Neural cell (in vitro differentiated cells): ENCODE measurements at regions not wholly inside any gene's neighbourhood (a gene's known extent, or its start where the extent isn't known, plus 50 kb on each side); places are given as distances from the start of the nearest gene placed in this dataset.

Source experiments
- CTCF ChIP-seq: fragments of 450-650 bp; IDR thresholded peaks from 2 replicates; pipeline ENCODE4 v1.5.1; 2014; ENCODE audit warnings: antibody characterized with exemption, mild to moderate bottlenecking, moderate library complexity; ENCODE audit not compliant: poor library complexity, severe bottlenecking
- EZH2 ChIP-seq: fragments of 200-600, 300-800 bp; shearing (Covaris generic), sonication (generic); IDR thresholded peaks from 2 replicates; pipeline ENCODE4 v1.6.1; 2014; ENCODE audit warnings: antibody characterized with exemption, low read length, borderline replicate concordance, mild to moderate bottlenecking; ENCODE audit not compliant: insufficient read depth, poor library complexity, severe bottlenecking
- POLR2AphosphoS5 ChIP-seq: IDR thresholded peaks from 2 replicates; pipeline ENCODE4 v1.6.1; 2012
- RAD21 ChIP-seq: fragments of 450-650 bp; conservative IDR thresholded peaks from 2 replicates; pipeline ENCODE4 v1.6.1; 2014; ENCODE audit warnings: antibody characterized with exemption, mild to moderate bottlenecking, moderate library complexity
- SMC3 ChIP-seq: fragments of 450-650 bp; conservative IDR thresholded peaks from 2 replicates; pipeline ENCODE4 v1.6.1; 2014; ENCODE audit warnings: antibody characterized with exemption, mild to moderate bottlenecking, moderate library complexity; ENCODE audit not compliant: poor library complexity

GRCh38 chr18:67381608-67382150 lies 134.8 kb downstream of the DSEL start:
- no peak for TF ChIP-seq POLR2AphosphoS5
- TF ChIP-seq EZH2: no peak
- TF ChIP-seq CTCF: no peak
- TF ChIP-seq RAD21: no peak
- TF ChIP-seq SMC3: no peak
